ACC112 (cell line): ENCODE measurements at regions not wholly inside any gene's neighbourhood (a gene's known extent, or its start where the extent isn't known, plus 50 kb on each side); places are given as distances from the start of the nearest gene placed in this dataset.

Experiments
- H2AFZ ChIP-seq: fragments of 200-600 bp; sonication (generic); one replicate; pipeline ENCODE4 v1.6.0; 2017; ENCODE audit warnings: antibody characterized with exemption, low read length; ENCODE audit not compliant: unreplicated experiment
- H3K27ac ChIP-seq: fragments of 200-600 bp; sonication (generic); 2 replicates; pipeline ENCODE4 v1.5.1; 2014; ENCODE audit warnings: low read depth, mild to moderate bottlenecking, antibody characterized with exemption, low read length, moderate library complexity
- H3K27me3 ChIP-seq: fragments of 200-600 bp; sonication (generic); 2 replicates; pipeline ENCODE4 v1.6.1; 2014; ENCODE audit warnings: mild to moderate bottlenecking, antibody characterized with exemption, low read length, moderate library complexity, mixed read lengths; ENCODE audit not compliant: insufficient read depth
- H3K36me3 ChIP-seq: fragments of 200-600 bp; sonication (generic); 2 replicates; pipeline ENCODE4 v1.6.1; 2016; ENCODE audit warnings: mild to moderate bottlenecking, antibody characterized with exemption, low read length, moderate library complexity, mixed read lengths; ENCODE audit not compliant: insufficient read depth
- H3K4me1 ChIP-seq: fragments of 200-600 bp; sonication (generic); one replicate; pipeline ENCODE4 v1.6.1; 2016; ENCODE audit warnings: low read length, mixed read lengths; ENCODE audit not compliant: insufficient read depth, unreplicated experiment, control insufficient read depth
- H3K4me3 ChIP-seq: fragments of 200-600 bp; sonication (generic); 2 replicates; pipeline ENCODE4 v1.5.1; 2014; ENCODE audit warnings: mild to moderate bottlenecking, low read depth, low read length
- H3K79me2 ChIP-seq: fragments of 200-600 bp; sonication (generic); one replicate; pipeline ENCODE4 v1.6.0; 2016; ENCODE audit warnings: low read length; ENCODE audit not compliant: control insufficient read depth, unreplicated experiment, insufficient read depth

GRCh38 chr13:103557878-103558277 lies 491.7 kb upstream of the SLC10A2 start:
- Histone ChIP-seq H3K4me3 (no peak overlapping the region), H3K27ac (no peak overlapping the region), H3K27me3 (no peaks in the 10 kb centered on the region), H2AFZ (no peak overlapping the region), H3K79me2 (no peaks in the 10 kb centered on the region), H3K36me3 (no peaks in the 10 kb centered on the region), H3K4me1 (no peaks in the 10 kb centered on the region)

- H2AFZ ChIP-seq = no peak overlapping the region
Measured at GRCh38 chr13:103556681-103557080, 490.5 kb upstream of the SLC10A2 start.

DNA sequence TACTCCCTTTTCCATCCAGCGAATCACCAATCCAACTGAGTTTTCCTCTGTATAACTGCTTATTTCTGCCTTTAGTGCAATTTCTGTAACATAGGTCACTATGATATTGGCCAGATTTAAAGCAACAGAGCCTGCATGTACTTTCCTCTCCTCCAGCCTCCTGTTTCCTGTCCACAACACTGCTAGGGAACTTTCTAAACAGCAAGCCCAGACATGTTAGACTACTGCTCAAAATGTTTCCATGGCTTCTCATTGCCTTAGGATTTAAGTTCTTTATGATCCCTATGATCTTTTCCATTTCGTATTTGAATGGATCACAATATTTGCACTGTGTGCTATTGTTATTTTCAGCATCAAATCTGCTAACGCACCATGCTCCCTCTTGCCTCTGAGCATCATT lies 481.7 kb upstream of the SLC10A2 start:
- H3K27me3 ChIP-seq = no peaks in the 10 kb centered on the region
- no peaks in the 10 kb centered on the region for H3K36me3 ChIP-seq
- no peak overlapping the region for H3K27ac ChIP-seq
- no peak overlapping the region for H3K4me3 ChIP-seq
- no peaks in the 10 kb centered on the region for H3K79me2 ChIP-seq
- H2AFZ ChIP-seq = no peak overlapping the region
- H3K4me1 ChIP-seq = no peaks in the 10 kb centered on the region

More at GRCh38 chr13:103556681-103557080, 490.5 kb upstream of the SLC10A2 start:
- no peak overlapping the region for H3K27ac ChIP-seq
- no peaks in the 10 kb centered on the region for H3K79me2 ChIP-seq
- no peak overlapping the region for H3K4me3 ChIP-seq
- no peaks in the 10 kb centered on the region for H3K36me3 ChIP-seq
- no peaks in the 10 kb centered on the region for H3K27me3 ChIP-seq
- H3K4me1 ChIP-seq = no peaks in the 10 kb centered on the region

DNA sequence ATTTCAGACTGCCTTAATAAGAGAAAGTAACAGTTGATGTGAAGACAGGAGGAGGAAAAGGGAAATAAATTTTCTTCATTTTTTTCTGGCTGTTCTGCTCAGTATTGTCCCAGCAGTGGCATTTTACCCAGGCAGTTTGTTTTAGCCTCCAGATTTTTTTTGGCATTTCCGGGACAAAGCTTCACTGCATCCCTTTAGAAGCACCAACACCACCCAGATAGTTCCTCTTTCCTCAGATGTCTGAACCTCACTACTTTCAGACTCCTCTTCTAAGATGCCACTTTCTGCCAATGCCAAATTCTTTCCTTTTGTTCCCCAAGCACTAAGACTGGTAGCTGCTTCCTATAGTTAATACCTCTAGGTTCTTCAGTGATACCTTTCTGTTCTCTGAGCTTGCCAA lies 480.1 kb upstream of the SLC10A2 start:
- Histone ChIP-seq H3K36me3 (no peaks in the 10 kb centered on the region), H3K27me3 (no peaks in the 10 kb centered on the region), H2AFZ (no peak overlapping the region), H3K4me3 (no peak overlapping the region), H3K4me1 (no peaks in the 10 kb centered on the region), H3K27ac (no peak overlapping the region), H3K79me2 (no peaks in the 10 kb centered on the region)

DNA sequence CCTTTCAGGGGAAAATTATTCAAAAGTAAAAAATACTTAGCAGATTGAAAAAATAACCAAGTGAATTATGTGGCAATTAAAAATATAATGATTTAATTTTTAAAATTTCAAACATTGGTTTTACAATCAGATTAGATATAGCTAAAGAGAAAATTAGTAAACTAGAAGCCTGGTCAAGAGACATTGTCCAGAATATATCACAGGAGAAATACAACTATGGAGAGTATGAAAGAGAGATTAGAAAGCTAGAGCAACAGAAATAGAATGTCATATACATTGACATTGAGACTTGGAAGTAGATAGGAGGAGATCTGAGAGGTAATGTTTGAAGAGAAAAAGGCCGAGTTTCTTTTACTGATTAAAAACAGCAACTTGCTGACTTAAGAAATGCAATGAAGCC lies 476.4 kb upstream of the SLC10A2 start:
- no peak overlapping the region for H3K4me3 ChIP-seq
- H3K79me2 ChIP-seq = no peaks in the 10 kb centered on the region
- H3K4me1 ChIP-seq = no peaks in the 10 kb centered on the region

GRCh38 chr13:103540382-103540765 lies 474.2 kb upstream of the SLC10A2 start:
- Histone ChIP-seq H3K27ac (no peak overlapping the region), H3K27me3 (no peaks in the 10 kb centered on the region), H3K4me3 (no peak overlapping the region), H3K36me3 (no peaks in the 10 kb centered on the region), H3K4me1 (no peaks in the 10 kb centered on the region), H3K79me2 (no peaks in the 10 kb centered on the region), H2AFZ (no peak overlapping the region)

More for the DNA sequence above, 476.4 kb upstream of the SLC10A2 start:
- Histone ChIP-seq H3K27me3 (no peaks in the 10 kb centered on the region), H2AFZ (no peak overlapping the region), H3K27ac (no peak overlapping the region), H3K36me3 (no peaks in the 10 kb centered on the region)

DNA sequence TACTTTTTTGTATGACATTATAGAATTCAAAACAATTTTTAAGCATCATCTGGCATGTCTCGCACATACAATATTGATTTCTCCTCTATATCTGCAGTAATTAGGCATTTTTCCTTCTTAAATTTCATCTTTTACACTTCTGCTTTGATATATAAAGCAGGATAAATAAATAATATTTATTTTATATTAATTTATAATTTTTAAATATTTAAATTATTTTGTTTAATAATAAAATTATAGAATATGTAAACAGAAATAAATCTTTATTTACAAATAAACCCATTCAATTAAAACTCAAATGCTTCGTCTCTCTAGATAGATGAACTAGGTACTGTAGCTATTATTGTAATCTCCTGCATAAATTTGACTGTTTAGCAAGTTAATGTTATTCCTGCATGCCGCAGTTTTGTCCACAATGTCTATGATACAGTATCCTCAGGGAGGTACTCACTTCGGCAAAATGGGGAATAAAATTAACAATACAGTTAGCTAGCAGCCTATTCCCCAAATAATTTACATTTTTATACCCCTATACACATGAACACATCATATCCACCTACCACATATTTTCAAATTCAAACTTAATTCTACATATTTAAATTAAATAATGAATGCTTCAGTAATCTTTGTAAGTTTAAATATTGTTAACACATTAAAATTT lies 473.6 kb upstream of the SLC10A2 start:
- Histone ChIP-seq H3K4me3 (no peak overlapping the region), H3K4me1 (no peaks in the 10 kb centered on the region), H2AFZ (no peak overlapping the region), H3K36me3 (no peaks in the 10 kb centered on the region), H3K27me3 (no peaks in the 10 kb centered on the region), H3K27ac (no peak overlapping the region), H3K79me2 (no peaks in the 10 kb centered on the region)

DNA sequence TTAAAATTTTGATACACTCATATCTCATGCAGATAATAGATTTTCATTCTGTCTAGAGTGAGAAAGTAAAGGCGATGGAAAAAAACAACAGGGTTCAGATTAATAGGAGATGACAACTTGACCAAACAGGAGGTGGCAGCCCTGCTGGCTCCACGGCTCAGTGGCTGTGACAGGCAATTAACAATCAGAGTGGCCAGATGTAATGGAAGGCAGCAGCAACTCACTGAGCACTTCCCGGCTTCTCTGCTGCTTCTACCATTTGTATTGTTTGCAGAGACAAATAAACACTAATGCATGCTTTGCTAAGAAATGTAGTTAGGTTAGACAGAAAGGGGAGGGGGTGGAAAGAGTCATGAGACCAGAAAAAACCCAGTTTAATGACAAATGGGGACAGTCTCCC lies 473.0 kb upstream of the SLC10A2 start:
- Histone ChIP-seq H2AFZ (no peak overlapping the region), H3K4me1 (no peaks in the 10 kb centered on the region), H3K4me3 (no peak overlapping the region), H3K27me3 (no peaks in the 10 kb centered on the region), H3K36me3 (no peaks in the 10 kb centered on the region), H3K27ac (no peak overlapping the region), H3K79me2 (no peaks in the 10 kb centered on the region)

DNA sequence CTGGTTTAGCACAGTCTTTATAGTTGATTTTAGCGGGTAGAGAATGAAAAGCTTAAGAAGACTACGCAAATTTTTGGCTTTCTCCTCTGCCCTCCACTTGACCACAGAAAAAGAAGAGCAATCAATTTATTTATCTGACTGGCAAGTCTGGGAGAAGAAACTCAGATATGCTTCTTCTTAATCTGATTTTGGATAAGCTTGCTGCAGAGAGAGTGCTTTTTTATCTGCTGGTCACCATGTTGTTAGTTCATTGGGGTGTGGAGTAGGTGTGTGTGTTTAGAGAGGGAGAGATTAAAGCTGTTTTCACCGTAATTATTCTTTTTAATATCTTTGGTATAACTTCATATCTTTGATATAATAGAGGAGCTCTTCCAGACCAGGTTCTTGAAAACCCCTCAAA lies 471.4 kb upstream of the SLC10A2 start:
- Histone ChIP-seq H2AFZ (no peak overlapping the region), H3K27me3 (no peaks in the 10 kb centered on the region), H3K4me1 (no peaks in the 10 kb centered on the region), H3K4me3 (no peak overlapping the region), H3K36me3 (no peaks in the 10 kb centered on the region), H3K27ac (no peak overlapping the region), H3K79me2 (no peaks in the 10 kb centered on the region)

DNA sequence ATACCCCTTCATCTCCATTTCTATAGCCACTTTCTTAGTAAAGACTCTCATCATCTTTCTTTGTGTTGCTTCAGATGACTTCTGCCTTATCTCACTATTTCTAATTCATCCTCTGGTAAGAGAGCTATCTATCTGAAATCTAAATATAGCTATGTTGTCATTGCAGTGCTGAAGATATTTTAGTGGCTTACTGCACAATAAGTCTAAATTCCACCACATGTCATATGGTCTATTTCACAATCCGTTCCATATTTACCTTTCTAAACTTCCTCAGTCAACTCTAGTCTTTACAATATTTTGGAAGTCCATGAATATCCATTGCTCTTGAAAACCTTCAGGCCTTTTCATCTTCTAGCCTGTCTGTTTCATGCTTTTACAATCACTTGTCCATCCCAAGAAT lies 465.1 kb upstream of the SLC10A2 start:
- Histone ChIP-seq H3K4me1 (no peaks in the 10 kb centered on the region), H3K79me2 (no peaks in the 10 kb centered on the region), H3K27me3 (no peaks in the 10 kb centered on the region), H3K36me3 (no peaks in the 10 kb centered on the region), H3K27ac (no peak overlapping the region), H3K4me3 (no peak overlapping the region), H2AFZ (no peak overlapping the region)

GRCh38 chr13:103528437-103528836 lies 462.2 kb upstream of the SLC10A2 start:
- Histone ChIP-seq H3K4me3 (no peak overlapping the region), H3K27me3 (no peaks in the 10 kb centered on the region), H2AFZ (no peak overlapping the region), H3K79me2 (no peaks in the 10 kb centered on the region), H3K27ac (no peak overlapping the region), H3K4me1 (no peaks in the 10 kb centered on the region), H3K36me3 (no peaks in the 10 kb centered on the region)
